SK-N-SH treated with all-trans-retinoic acid at 6 μM for 48 hours (cell line): ENCODE measurements at regions not wholly inside any gene's neighbourhood (a gene's known extent, or its start where the extent isn't known, plus 50 kb on each side); places are given as distances from the start of the nearest gene placed in this dataset.

Experiments
- ARNTL ChIP-seq: fragments of 450-650 bp; formaldehyde crosslinking; IDR thresholded peaks from 2 replicates; pipeline ENCODE4 v1.5.0; 2020; ENCODE audit warnings: low read depth, mild to moderate bottlenecking, moderate library complexity, borderline replicate concordance
- ESRRG ChIP-seq: fragments of 250-450 bp; sonication (Bioruptor Pico); IDR thresholded peaks from 2 replicates; pipeline ENCODE4 v1.6.1; 2021; ENCODE audit warnings: mild to moderate bottlenecking
- PATZ1 ChIP-seq: fragments of 250-450 bp; sonication (Bioruptor Pico); IDR thresholded peaks from 2 replicates; pipeline ENCODE4 v1.8.0; 2020; ENCODE audit warnings: mild to moderate bottlenecking, moderate library complexity, borderline replicate concordance
- POU6F1 ChIP-seq: fragments of 250-450 bp; sonication (Bioruptor Pico); IDR thresholded peaks from 2 replicates; pipeline ENCODE4 v1.8.0; 2021; ENCODE audit warnings: low read depth, mild to moderate bottlenecking, moderate library complexity, borderline replicate concordance
- TCF4 ChIP-seq: fragments of 250-450 bp; sonication (Bioruptor Pico); IDR thresholded peaks from 2 replicates; pipeline ENCODE4 v1.8.0; 2021; ENCODE audit warnings: mild to moderate bottlenecking, moderate library complexity, borderline replicate concordance
- TSHZ2 ChIP-seq: fragments of 250-450 bp; sonication (Bioruptor Pico); IDR thresholded peaks from 2 replicates; pipeline ENCODE4 v1.5.0; 2020; ENCODE audit warnings: mild to moderate bottlenecking, moderate library complexity
- ZFP30 ChIP-seq: fragments of 450-650 bp; formaldehyde crosslinking; IDR thresholded peaks from 2 replicates; pipeline ENCODE4 v1.5.0; 2022; ENCODE audit warnings: mild to moderate bottlenecking, moderate library complexity
- ZNF70 ChIP-seq: fragments of 450-650 bp; formaldehyde crosslinking; IDR thresholded peaks from 2 replicates; pipeline ENCODE4 v1.5.0; 2020; ENCODE audit warnings: mild to moderate bottlenecking, moderate library complexity
- TF ChIP-seq, protein P1 (sequence below): fragments of 250-450 bp; sonication (Bioruptor Pico); IDR thresholded peaks from 2 replicates; pipeline ENCODE4 v1.5.1; 2020; ENCODE audit warnings: low read depth, mild to moderate bottlenecking, moderate library complexity

- TF ChIP-seq ZNF70 (CRISPR knock-in tag) (no peak), TSHZ2 (no peak), PATZ1 (CRISPR knock-in tag) (no peak), POU6F1 (CRISPR knock-in tag) (no peak), ZFP30 (CRISPR knock-in tag) (no peak), ARNTL (CRISPR knock-in tag) (no peak), TCF4 (no peak), ESRRG (CRISPR knock-in tag) (no peak)
- TF ChIP-seq, protein P1, sequence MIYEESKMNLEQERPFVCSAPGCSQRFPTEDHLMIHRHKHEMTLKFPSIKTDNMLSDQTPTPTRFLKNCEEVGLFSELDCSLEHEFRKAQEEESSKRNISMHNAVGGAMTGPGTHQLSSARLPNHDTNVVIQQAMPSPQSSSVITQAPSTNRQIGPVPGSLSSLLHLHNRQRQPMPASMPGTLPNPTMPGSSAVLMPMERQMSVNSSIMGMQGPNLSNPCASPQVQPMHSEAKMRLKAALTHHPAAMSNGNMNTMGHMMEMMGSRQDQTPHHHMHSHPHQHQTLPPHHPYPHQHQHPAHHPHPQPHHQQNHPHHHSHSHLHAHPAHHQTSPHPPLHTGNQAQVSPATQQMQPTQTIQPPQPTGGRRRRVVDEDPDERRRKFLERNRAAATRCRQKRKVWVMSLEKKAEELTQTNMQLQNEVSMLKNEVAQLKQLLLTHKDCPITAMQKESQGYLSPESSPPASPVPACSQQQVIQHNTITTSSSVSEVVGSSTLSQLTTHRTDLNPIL (CRISPR knock-in tag), result no peak
Observed at GRCh38 chr10:6305401-6306321, 102.9 kb downstream of the PFKFB3 start.
